HL-60 (cell line): ENCODE measurements at regions not wholly inside any gene's neighbourhood (a gene's known extent, or its start where the extent isn't known, plus 50 kb on each side); places are given as distances from the start of the nearest gene placed in this dataset.
"Not testable (repeated sequence)": the region's sequence is repeated elsewhere in the genome, so short reads cannot be mapped to it uniquely, and the experiment has no call there.

ENCODE experiments used
- POLR2AphosphoS5 ChIP-seq: IDR thresholded peaks from 2 replicates; pipeline ENCODE4 v1.6.1; 2012; ENCODE audit warnings: low read depth
- SPI1 ChIP-seq: IDR thresholded peaks from 2 replicates; pipeline ENCODE4 v1.6.1; 2012; ENCODE audit warnings: low read depth, mild to moderate bottlenecking, borderline replicate concordance

- not testable (repeated sequence) for TF ChIP-seq SPI1, POLR2AphosphoS5
These were observed 55.0 kb upstream of the DYNC1LI1 start for GRCh38 chr3:32625543-32626176.
